GM21381 (cell line): ENCODE measurements at regions not wholly inside any gene's neighbourhood (a gene's known extent, or its start where the extent isn't known, plus 50 kb on each side); places are given as distances from the start of the nearest gene placed in this dataset.
"Not testable (repeated sequence)": the region's sequence is repeated elsewhere in the genome, so short reads cannot be mapped to it uniquely, and the experiment has no call there.

Experiments
- ATAC-seq: cut with Tn5 transposase; IDR thresholded peaks from one replicate; pipeline ENCODE4 v1.9.1; 2021; ENCODE audit warnings: mild to moderate bottlenecking, moderate library complexity; ENCODE audit not compliant: unreplicated experiment

DNA sequence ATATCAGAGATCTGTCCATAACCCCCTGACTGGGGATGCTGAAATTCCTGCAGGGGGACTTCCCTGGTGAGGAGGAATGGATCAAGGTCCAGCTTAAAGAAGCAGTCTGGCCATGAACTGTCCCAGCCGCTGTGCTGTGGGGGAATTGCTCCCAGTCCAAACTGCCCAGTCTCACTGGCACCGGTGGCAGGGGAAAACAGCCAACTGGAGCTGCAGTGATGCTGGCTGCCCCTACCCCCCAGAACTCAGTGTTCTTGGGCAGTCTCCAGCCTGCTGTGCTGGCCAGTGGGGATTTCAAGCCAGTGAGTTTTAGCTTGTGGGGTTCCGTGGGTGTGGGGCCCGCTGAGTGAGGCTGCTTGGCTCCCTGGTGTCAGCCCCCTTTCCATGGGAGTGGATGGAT lies 306.5 kb upstream of the RPS23 start:
- no peak for ATAC-seq

DNA sequence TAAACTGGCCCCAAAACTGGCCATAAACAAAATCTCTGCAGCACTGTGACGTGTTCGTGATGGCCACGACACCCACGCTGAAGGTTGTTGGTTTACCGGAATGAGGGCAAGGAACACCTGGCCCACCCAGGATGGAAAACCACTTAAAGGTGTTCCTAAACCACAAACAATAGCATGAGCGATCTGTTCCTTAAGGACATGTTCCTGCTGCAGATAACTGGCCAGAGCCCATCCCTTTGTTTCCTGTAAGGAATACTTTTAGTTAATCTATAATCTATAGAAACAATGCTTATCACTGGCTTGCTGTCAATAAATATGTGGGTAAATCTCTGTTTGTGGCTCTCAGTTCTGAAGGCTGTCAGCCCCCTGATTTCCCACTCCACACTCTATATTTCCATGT lies 305.2 kb upstream of the RPS23 start:
- not testable (repeated sequence) for ATAC-seq

DNA sequence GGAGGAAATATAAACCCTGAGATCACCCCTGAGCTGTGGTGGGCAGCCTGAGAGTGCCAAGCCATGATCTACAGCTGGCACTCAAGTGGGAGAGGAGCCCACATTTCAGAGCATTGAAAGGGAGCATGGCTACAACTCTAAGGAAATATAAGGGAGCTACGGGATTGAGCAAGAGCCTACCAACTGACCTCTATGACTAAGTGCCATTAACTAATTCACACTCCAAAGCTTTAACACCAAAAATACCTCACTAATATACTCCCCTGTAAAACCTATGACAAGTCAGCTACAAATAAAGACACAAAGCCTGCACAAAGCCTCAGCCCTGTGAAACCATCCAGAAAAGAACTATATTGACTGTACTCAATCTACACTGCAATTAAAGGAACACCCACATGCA lies 286.8 kb upstream of the RPS23 start:
- no peak for ATAC-seq

DNA sequence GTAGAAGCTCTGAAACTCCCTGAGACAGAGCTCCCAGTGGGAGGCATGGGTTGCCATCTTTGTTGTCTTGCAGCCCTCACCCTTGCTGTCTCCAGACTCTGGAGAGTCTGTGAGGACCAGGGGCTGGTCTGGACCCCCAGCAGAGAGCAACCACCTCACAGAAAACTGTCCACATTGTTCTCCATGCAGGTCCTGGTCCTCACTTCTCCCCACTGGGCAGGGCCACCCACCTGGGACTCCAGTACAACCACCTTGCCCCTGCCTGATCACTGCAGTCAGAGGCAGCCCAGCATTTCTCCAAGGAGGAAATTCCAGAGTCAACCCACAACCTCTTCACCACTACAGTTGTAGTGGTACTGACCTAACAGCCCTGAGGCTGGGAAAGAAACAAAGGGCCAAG lies 285.6 kb upstream of the RPS23 start:
- no peak for ATAC-seq

DNA sequence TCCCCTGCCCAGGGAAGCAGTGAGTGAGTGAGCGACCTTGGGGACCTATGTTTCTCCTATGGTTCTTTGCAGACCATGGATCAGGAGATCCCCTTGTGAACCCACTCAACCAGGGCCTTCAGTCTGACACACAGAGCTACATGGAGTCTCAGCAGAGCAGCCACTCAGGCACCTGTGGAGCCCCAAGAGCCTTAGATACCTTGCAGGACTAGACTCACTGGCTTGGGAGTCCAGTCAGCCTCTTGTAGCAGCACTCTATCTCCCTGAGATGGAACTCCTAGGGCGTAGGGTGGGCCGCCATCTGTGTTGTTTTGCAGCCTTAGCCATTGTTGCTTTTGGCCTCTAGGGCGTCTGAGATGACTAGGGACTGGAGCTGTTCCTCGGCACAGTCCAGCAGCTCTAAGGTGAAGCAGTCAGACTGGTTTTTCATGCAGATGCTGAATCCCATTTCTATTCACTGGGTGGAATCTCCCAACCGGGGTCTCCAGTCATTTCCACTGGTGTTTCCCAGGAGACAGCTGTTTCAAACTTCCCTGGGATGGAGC lies 284.6 kb upstream of the RPS23 start:
- ATAC-seq, result no peak

DNA sequence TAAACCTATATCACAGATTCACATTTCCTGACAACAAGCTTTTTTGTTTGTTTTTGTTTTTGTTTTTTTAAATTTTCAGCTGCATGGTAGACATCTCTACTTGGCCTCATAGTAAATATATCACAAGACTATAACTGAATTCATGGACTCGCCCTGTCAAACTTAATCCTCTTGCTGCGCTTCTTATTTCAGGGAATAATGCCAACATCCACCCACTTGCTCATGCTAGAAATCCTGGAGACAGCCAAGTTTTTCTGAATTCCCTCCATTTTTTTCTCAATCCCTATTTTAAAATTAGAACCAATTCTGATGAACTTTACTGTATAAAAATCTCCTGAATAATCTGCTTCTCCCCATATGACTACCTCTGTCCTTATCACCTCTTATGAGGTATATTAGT lies 283.6 kb upstream of the RPS23 start:
- no peak for ATAC-seq

DNA sequence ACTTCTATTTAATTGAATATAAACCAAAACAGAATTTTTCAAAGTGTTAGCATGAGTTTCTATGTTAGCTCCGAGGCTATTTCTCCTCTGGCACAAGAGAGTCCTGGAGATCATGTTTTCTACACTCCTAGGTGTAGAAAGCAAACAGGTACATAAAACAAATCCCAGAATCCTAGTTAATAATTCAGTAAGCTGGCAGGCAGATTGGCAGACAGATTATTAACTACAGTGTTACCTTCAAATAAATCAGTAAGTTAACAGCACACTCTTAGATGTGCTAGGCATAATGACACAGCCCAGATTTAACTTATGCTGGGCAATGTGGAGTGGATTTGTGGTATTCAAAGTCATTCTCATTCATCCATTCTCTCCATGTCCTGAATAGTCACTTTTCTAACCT lies 282.8 kb upstream of the RPS23 start:
- ATAC-seq, result no peak

DNA sequence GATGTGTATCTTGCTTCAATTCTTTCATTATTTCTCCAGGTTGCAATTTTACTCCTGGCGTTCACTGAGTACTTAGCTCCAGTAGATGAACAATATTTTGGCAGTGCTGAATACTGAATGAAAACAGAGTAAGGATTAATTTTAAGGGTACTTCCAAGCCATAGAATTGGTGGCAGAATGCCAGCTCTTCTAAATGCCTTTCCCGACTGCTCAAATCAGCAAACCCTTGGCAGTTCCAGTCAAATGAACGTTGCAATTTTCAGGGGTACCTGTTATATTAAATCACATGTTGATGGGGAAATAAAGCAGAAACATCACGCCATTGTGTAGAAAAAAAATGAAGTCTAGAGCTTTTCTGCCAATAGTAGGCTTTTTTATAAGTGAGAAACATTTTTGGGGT lies 282.4 kb upstream of the RPS23 start:
- ATAC-seq, result no peak

DNA sequence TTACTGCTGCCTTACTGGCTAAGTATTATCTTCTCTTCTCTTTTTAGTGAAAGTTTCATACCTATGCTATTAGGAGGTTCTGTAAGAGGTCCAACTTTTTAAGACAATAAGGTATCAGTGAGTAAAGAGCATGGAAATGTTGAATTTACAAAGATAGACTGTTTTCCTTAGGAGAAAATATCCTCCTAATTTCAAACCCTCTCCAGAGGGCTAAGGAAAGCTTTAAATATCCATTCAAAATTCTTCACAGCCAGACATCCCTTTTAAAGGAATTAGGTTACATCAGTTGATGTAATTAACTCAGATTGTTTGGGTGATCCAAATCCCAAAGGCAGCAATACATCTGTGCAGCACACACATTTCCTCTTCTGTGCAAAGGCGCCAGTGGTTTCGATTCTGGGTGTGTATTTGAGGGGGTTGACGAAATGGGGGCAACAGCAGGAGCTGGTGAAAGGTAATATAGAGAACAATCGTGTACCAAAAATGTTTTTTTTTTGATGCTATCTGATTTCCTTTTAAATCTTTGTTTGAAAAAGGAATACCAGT lies 273.8 kb upstream of the RPS23 start:
- ATAC-seq, result no peak

DNA sequence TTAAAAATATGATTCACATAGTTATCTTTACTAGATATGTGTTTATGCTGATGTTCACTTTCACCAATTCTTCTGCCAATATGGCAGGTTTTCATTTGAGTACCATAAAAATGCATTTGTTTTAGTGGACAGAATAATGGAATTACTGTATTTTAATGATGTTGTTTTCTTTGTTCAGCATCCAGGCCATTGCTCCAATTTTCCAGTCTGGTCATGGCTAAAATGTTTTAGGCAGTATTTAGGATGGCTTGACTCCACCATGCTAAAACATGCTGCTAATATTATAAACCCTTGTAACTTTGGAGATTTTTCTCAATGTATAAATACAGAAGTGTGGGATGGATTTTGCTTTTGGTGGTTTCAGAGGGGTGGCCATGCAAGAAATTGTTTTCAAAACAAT lies 273.0 kb upstream of the RPS23 start:
- ATAC-seq, result no peak

DNA sequence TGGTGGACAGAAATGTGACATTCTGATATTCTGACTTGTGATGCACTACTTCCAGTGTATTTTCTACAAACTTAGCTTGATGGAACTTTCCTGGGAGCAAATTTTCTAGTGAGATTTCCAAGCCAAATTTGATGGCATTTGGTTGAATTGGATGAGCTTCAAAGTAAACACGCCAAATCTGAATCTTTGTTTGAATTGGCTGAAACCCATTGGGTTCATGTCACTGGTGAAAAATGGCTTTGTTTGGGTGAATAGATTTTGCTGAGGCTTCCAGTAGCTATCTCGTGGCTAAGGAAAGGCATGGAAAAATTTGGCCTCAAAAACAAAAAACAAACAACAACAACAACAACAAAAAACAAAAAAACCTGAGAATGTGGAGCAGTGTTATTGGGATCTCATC lies 271.1 kb upstream of the RPS23 start:
- ATAC-seq, result no peak

DNA sequence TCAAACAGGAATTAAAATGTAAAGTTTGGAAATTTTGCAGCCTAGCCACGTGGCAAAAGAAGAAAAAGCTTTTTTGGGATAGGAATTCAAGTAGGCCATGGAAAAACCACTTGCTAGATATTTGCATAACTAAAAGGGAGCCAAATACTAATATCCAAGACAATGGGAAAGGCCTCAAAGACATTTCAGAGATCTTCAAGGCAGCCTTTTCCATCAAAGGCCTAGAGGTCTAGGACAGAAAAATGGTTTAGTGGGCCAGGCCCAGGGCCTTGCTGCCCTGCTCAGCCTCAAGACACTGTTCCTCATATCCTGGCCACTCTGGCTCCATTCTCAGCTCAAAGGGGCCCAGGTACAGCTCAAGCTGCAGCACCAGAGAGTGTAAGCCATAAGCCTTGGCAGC lies 265.9 kb upstream of the RPS23 start:
- no peak for ATAC-seq

DNA sequence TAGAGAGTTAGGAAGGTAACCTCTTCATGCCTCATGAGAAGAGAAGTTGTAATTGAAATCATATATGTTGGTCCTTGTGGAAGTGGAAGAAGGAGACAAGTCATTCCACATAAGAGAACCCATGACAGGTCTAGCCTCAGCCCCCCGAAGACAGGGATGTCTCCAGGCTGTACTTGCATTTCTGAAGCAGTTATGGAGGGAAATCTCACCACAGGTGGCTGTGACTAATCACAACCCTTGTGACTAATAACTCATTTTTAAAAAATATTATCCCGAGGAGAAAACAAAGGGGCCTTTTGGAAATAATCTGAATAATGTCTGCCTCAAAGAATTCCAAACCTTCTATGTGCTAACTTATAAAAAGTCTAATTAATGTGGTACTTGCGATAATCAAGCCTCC lies 262.1 kb upstream of the RPS23 start:
- ATAC-seq, result no peak

DNA sequence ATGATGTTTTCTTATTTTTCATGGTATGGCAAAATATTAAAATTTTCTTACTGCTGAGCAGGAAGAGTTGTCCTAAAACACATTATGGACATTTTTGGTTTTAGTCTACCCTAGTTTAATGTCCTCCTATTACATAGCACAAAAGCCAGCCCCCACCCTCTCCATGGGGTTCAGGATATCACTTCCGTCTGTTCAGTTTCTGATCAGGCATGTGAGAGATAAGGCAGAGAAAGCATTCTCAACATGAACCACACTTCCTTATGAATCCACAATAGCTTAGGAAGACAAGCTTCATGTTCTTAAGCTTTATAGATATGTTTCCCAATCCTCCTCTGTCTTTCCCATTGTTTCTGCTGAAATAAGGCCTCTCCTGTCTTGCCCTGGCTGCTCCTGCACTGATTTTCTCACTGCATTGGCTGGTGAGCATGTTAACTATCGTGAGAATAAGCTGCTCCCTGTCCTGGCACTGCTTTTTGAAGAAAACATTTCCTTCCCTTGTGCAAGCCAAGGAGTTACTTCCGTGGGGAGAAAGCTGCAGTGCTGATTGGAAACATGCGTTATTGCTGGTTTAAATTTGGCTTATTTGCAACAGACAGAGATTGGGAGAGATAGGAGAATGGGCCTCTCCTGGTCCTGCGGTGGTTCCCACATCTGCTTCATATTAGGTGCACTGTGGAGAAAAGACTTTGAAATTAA lies 260.3 kb upstream of the RPS23 start:
- ATAC-seq, result no peak

DNA sequence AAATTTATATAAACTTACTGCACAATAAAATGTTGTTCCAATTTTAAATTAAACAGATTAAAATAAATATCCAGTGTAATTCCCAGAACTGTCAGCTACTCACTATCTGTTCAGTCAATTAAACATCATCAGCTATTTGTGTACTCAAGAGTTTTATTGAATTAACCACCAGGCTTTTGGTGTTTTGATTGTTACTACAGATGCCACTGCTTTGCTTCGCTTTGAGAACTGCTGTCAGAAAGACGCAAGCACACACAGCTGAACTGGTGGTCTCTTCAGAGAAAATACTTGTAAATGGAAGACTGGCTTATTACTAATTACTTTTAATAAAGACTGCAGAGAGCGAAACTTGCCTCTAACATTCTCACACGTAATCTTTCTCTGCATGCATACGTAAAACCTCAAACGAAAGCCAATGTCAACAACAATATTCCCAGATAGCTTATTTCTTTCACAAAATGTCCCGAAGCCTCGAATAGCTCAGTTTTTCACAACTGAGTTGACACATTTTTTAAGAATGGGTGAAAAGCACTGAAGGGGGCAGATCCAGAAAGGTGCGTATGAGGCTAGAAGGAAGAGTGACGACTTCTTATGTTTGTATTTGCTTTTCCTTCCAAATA lies 259.6 kb upstream of the RPS23 start:
- no peak for ATAC-seq

DNA sequence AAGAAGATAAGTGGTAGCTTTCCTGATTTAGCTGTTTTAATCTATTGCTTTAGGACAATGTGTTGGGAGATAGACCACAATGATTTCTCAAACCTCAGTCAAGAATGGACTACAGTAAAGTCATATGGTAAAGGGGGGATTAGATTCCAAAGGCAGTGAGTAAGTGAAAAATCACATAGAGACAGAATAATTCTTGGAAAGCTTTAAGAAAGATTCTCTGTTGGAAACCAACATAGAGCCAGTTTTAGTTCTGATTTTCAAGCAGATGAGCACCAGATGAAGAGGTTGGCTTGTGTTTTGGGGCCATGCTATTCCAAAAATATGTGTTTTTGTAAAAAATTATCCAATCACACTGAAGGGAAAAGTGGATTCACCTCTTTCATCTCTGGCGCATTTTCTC lies 256.8 kb upstream of the RPS23 start:
- no peak for ATAC-seq

DNA sequence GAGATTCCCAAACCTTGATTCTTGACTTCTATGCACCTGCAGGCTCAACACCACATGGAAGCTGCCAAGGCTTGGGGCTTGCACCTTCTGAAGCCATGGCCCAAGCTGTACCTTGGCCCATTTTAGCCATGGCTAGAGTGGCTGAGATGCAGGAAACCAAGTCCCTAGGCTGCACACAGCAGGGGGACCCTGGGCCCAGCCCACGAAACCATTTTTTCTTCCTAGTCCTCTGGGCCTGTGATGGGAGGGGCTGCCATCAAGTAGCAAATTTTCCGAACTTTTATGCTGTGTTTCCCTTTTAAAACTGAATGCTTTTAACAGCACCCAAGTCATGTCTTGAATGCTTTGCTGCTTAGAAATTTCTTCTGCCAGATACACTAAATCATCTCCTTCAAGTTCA lies 253.9 kb upstream of the RPS23 start:
- ATAC-seq, result not testable (repeated sequence)

DNA sequence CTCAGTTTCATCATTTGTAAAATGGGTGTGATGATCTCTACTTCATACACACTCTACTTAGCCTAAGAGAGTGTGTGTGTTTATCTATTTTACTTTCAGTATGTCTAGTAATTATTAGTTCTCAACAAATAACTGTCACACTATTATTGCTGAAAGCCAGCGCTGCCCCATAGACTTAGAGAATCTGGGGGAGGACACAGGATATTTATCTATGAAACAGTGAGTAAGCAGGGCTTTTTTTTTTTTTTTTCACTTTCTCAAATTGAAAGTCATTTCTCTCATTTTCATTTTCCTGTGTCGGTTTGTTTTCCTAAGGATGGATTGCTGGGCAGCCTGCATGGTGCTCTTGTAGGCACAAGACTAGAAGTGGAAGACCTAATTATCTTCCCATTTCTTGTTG lies 248.4 kb upstream of the RPS23 start:
- no peak for ATAC-seq

DNA sequence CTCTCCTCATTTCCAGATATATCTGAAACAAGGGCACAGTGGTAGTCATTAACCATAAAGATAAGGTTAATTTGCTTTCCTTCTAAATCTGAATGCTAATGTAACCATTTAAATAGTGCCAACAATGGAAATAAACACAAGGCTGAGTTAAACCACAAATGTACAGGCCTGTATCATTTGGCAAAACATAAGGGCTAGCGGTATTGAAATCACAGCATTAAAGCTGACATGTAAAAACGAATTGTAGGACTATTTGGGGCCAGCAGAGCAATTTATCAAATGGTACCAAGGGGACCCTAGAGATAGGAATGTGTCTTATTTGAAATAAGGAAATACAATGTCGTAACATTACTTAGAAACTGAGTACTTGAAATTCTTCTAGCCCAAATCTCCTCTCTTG lies 247.5 kb upstream of the RPS23 start:
- ATAC-seq, result no peak

DNA sequence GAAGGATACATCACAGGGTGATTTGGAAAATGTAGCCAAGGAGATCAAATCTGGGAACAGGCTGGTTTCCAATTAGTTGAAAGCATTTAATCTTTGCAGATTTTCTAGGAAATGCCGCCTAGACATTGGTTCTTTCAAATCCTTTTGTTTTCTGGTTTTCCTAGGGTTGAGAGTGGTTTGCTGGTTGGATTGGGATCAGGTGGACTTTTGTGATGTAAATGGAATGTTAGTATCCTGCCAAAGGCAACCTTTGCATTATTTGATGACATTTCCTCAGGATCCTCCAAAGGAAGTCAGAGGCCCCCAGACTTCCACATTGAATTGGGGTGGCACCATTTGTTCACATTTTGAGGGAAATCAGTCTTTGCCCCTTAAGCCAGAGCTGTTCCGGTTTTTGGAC lies 245.5 kb upstream of the RPS23 start:
- no peak for ATAC-seq

DNA sequence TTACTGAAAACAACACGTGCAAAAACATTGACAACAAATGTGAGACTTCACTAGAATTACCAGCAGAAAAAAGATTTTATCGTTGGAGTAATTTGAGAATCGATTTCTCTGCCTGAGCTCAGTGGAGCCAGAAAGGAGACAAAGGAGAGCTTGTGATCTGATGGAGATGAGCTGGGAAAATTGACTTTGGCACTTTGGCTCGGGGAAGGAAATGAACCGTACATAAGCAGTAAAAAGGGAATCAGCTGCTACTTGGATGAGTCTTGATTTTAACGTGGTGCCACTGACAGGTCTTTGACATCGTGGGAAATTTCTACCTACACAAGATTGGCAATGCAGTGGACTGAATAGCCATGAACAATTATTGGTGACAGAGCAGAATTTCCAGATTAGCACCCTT lies 244.7 kb upstream of the RPS23 start:
- no peak for ATAC-seq

DNA sequence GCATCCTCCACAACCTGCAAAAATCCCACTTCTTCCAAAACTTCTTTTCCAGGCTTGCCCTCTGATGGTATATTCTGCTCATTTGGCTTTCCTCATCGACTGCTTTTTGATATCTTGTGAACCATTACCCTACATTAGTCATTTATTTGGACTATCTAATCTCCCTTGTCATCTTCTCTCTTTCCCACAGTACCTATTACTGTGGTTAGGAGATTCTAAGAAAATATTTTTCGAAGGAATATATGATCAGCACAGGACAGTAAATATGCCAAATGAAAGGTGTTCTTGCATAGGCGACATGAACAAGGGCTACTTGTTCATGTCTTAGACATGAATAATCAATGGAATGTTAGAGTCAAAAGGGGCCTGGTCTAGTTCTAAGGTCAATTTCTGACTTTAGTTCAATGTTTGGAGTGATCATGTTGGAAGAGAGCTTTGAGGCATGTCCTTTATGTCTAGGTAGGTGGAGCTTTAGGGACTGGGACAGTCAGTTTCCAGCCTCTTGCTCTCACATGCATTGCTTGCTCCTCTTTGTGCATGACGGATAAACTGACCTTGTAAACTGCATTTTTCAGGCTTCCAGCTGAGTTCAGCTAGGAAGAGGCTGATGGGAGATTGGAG lies 243.4 kb upstream of the RPS23 start:
- ATAC-seq, result no peak
